ENCODE measurements at regions not wholly inside any gene's neighbourhood (a gene's known extent, or its start where the extent isn't known, plus 50 kb on each side); places are given as distances from the start of the nearest gene placed in this dataset.

GRCh38 chr2:120924924-120925323, 189.3 kb downstream of the GLI2 start:
- no peaks in the 10 kb centered on the region for H3K4me1 ChIP-seq (ENCODE audit: control insufficient read depth in 1 of 2, insufficient read depth in 2 of 2, low read length in 2 of 2)
- TF ChIP-seq ZNF274 (IDR thresholded peaks at IDR 0.05; ENCODE audit: low read depth, low read length) (no peak), ELF1 (IDR thresholded peaks at IDR 0.05; ENCODE audit: borderline replicate concordance, low read depth) (no peak), SP1 (IDR thresholded peaks at IDR 0.05; ENCODE audit: low read depth) (no peak), CTCF (IDR thresholded peaks at IDR 0.05 in 2 of 3, conservative IDR thresholded peaks at IDR 0.05 in 1 of 3; ENCODE audit: borderline replicate concordance in 1 of 3, insufficient read depth in 1 of 3, low read depth in 2 of 3, low read length in 2 of 3) (no peak), JUND (IDR thresholded peaks at IDR 0.05) (no peak), POLR2A (IDR thresholded peaks at IDR 0.05; ENCODE audit: borderline replicate concordance, extremely low read depth, insufficient read depth, insufficient read length) (no peak), TCF7L2 (IDR thresholded peaks at IDR 0.05; ENCODE audit: borderline replicate concordance, extremely low read depth, insufficient read depth, insufficient read length) (no peak), ZBTB33 (IDR thresholded peaks at IDR 0.05; ENCODE audit: extremely low read depth, insufficient replicate concordance, low read length) (no peak), ZFX (IDR thresholded peaks at IDR 0.05) (no peak), EZH2phosphoT487 (IDR thresholded peaks at IDR 0.05; ENCODE audit: borderline replicate concordance) (no peak), SRF (IDR thresholded peaks at IDR 0.05; ENCODE audit: low read depth) (no peak), SIN3A (IDR thresholded peaks at IDR 0.05; ENCODE audit: low read depth) (no peak), RAD21 (IDR thresholded peaks at IDR 0.05; ENCODE audit: low read depth) (no peak), CBX3 (IDR thresholded peaks at IDR 0.05; ENCODE audit: low read depth) (no peak), CEBPB (IDR thresholded peaks at IDR 0.05; ENCODE audit: low read depth) (no peak), POLR2AphosphoS5 (IDR thresholded peaks at IDR 0.05; ENCODE audit: low read depth, low read length) (no peak), FOSL1 (IDR thresholded peaks at IDR 0.05; ENCODE audit: low read depth) (no peak)
- no peak overlapping the region for H3K4me2 ChIP-seq (ENCODE audit: low read length)
- H4K20me1 ChIP-seq (ENCODE audit: insufficient read depth): no peaks in the 10 kb centered on the region
- ChIA-PET POLR2A (no interaction called here), CTCF (no interaction called here), RAD21 (ENCODE audit: low non-redundant PET in 1 of 2, low total read pairs in 2 of 2, uncharacterized antibody in 2 of 2, unreplicated experiment in 2 of 2) (no interaction called here)
- H3K27me3 ChIP-seq (ENCODE audit: insufficient read depth, low read length): no peaks in the 10 kb centered on the region
- H2AFZ ChIP-seq (ENCODE audit: low read depth, low read length, poor library complexity, severe bottlenecking): no peak overlapping the region
- ATAC-seq: no peak
- H3K27ac ChIP-seq (ENCODE audit: low read depth, low read length): no peak overlapping the region
- H3K9me3 ChIP-seq (ENCODE audit: control insufficient read depth in 1 of 2, insufficient read depth in 1 of 2, low read depth in 1 of 2, low read length in 2 of 2): no peaks in the 10 kb centered on the region
- BruUV-seq (replicated peaks): no TSS peak
- no peaks in the 10 kb centered on the region for H3K9me2 ChIP-seq (ENCODE audit: insufficient read depth)
- no peak overlapping the region for H3K9ac ChIP-seq (ENCODE audit: low read length)
- no peaks in the 10 kb centered on the region for H3K79me2 ChIP-seq (ENCODE audit: insufficient read depth, low read length)
- no peak for DNase-seq (ENCODE audit: low read depth, low spot score)
- H3K36me3 ChIP-seq (ENCODE audit: control insufficient read depth in 1 of 2, insufficient read depth in 2 of 2, low read length in 2 of 2): no peaks in the 10 kb centered on the region
- intact Hi-C loops (cut with micrococcal nuclease): no loop called here
- H3K4me3 ChIP-seq (replicated peaks in 1 of 2; ENCODE audit: low read depth in 1 of 2, low read length in 2 of 2): no peak overlapping the region
